ENCODE measurements at regions not wholly inside any gene's neighbourhood (a gene's known extent, or its start where the extent isn't known, plus 50 kb on each side); places are given as distances from the start of the nearest gene placed in this dataset.
"Not testable (repeated sequence)": the region's sequence is repeated elsewhere in the genome, so short reads cannot be mapped to it uniquely, and the experiment has no call there.

- DNase-seq (ENCODE audit: low read depth, low spot score) (no peak), FAIRE-seq (no peak)
- no peaks in the 10 kb centered on the region for H3K9me1 ChIP-seq (ENCODE audit: control insufficient read depth, extremely low read depth, insufficient read depth, low read length)
- H3K9ac ChIP-seq (ENCODE audit: control insufficient read depth, extremely low read depth, insufficient read depth, low read length) = no peak overlapping the region
- H3K4me3 ChIP-seq (ENCODE audit: control insufficient read depth in 2 of 3, extremely low read depth in 1 of 3, insufficient read depth in 2 of 3, low read depth in 1 of 3, low read length in 3 of 3) = no peak overlapping the region
- TF ChIP-seq CTCF (optimal IDR thresholded peaks at IDR 0.05 in 1 of 3, IDR thresholded peaks at IDR 0.05 in 1 of 3, conservative IDR thresholded peaks at IDR 0.05 in 1 of 3; ENCODE audit: extremely low read depth in 1 of 3, insufficient read depth in 2 of 3, low read length in 3 of 3) (no peak), EZH2 (IDR thresholded peaks at IDR 0.05; ENCODE audit: low read length) (no peak)
- no peak overlapping the region for H3K27ac ChIP-seq (ENCODE audit: control insufficient read depth, insufficient read depth, low read length)
- no peaks in the 10 kb centered on the region for H3K79me2 ChIP-seq (ENCODE audit: control insufficient read depth, insufficient read depth, low read length)
- H2AFZ ChIP-seq (ENCODE audit: control insufficient read depth, low read length) = no peak overlapping the region
- H4K20me1 ChIP-seq (ENCODE audit: control insufficient read depth, extremely low read depth, insufficient read depth, low read length) = no peaks in the 10 kb centered on the region
- no peaks in the 10 kb centered on the region for H3K27me3 ChIP-seq (ENCODE audit: control insufficient read depth, extremely low read depth, insufficient read depth, low read length)
- dilution Hi-C loops (cut with MboI; ENCODE audit: extremely low pct_ligation_motif_present, low sequenced_read_pairs) = no loop called here
- H3K4me1 ChIP-seq (ENCODE audit: control insufficient read depth, extremely low read depth, insufficient read depth, low read length) = peaks cover 2% of the 10 kb centered on the region
- H3K9me3 ChIP-seq (ENCODE audit: control insufficient read depth, low read depth, low read length) = peaks cover 2% of the 10 kb centered on the region
- H3K4me2 ChIP-seq (ENCODE audit: control insufficient read depth, extremely low read depth, insufficient read depth, low read depth, low read length) = no peak overlapping the region
- no peaks in the 10 kb centered on the region for H3K36me3 ChIP-seq (ENCODE audit: control insufficient read depth in 2 of 2, extremely low read depth in 1 of 2, insufficient read depth in 2 of 2, low read length in 2 of 2)
These were observed 77.7 kb downstream of the TOMM20 start for GRCh38 chr1:235050911-235051360.

GRCh38 chr1:235049716-235050378 lies 78.8 kb downstream of the TOMM20 start:
- H3K9ac ChIP-seq (ENCODE audit: control insufficient read depth, extremely low read depth, insufficient read depth, low read length); H3K27me3 ChIP-seq (ENCODE audit: control insufficient read depth, extremely low read depth, insufficient read depth, low read length); H4K20me1 ChIP-seq (ENCODE audit: control insufficient read depth, extremely low read depth, insufficient read depth, low read length); H3K36me3 ChIP-seq (ENCODE audit: control insufficient read depth in 2 of 2, extremely low read depth in 1 of 2, insufficient read depth in 2 of 2, low read length in 2 of 2); H2AFZ ChIP-seq (ENCODE audit: control insufficient read depth, low read length); H3K4me2 ChIP-seq (ENCODE audit: control insufficient read depth, extremely low read depth, insufficient read depth, low read depth, low read length); H3K79me2 ChIP-seq (ENCODE audit: control insufficient read depth, insufficient read depth, low read length); dilution Hi-C loops (cut with MboI; ENCODE audit: extremely low pct_ligation_motif_present, low sequenced_read_pairs); H3K4me1 ChIP-seq (ENCODE audit: control insufficient read depth, extremely low read depth, insufficient read depth, low read length); H3K9me1 ChIP-seq (ENCODE audit: control insufficient read depth, extremely low read depth, insufficient read depth, low read length); H3K27ac ChIP-seq (ENCODE audit: control insufficient read depth, insufficient read depth, low read length); FAIRE-seq; H3K4me3 ChIP-seq (ENCODE audit: control insufficient read depth in 2 of 3, extremely low read depth in 1 of 3, insufficient read depth in 2 of 3, low read depth in 1 of 3, low read length in 3 of 3); H3K9me3 ChIP-seq (ENCODE audit: control insufficient read depth, low read depth, low read length); DNase-seq (ENCODE audit: low read depth, low spot score): not testable (repeated sequence)

GRCh38 chr1:235049217-235049616 lies 79.4 kb downstream of the TOMM20 start:
- dilution Hi-C loops (cut with MboI; ENCODE audit: extremely low pct_ligation_motif_present, low sequenced_read_pairs) = no loop called here
- Histone ChIP-seq H3K9me3 (ENCODE audit: control insufficient read depth, low read depth, low read length) (no peaks in the 10 kb centered on the region), H3K27me3 (ENCODE audit: control insufficient read depth, extremely low read depth, insufficient read depth, low read length) (no peaks in the 10 kb centered on the region), H3K9ac (ENCODE audit: control insufficient read depth, extremely low read depth, insufficient read depth, low read length) (no peak overlapping the region), H3K79me2 (ENCODE audit: control insufficient read depth, insufficient read depth, low read length) (no peaks in the 10 kb centered on the region), H3K4me3 (ENCODE audit: control insufficient read depth in 2 of 3, extremely low read depth in 1 of 3, insufficient read depth in 2 of 3, low read depth in 1 of 3, low read length in 3 of 3) (no peak overlapping the region), H4K20me1 (ENCODE audit: control insufficient read depth, extremely low read depth, insufficient read depth, low read length) (no peaks in the 10 kb centered on the region), H3K27ac (ENCODE audit: control insufficient read depth, insufficient read depth, low read length) (no peak overlapping the region), H3K36me3 (ENCODE audit: control insufficient read depth in 2 of 2, extremely low read depth in 1 of 2, insufficient read depth in 2 of 2, low read length in 2 of 2) (no peaks in the 10 kb centered on the region), H3K4me2 (ENCODE audit: control insufficient read depth, extremely low read depth, insufficient read depth, low read depth, low read length) (no peak overlapping the region), H3K4me1 (ENCODE audit: control insufficient read depth, extremely low read depth, insufficient read depth, low read length) (peaks cover 2% of the 10 kb centered on the region), H3K9me1 (ENCODE audit: control insufficient read depth, extremely low read depth, insufficient read depth, low read length) (no peaks in the 10 kb centered on the region), H2AFZ (ENCODE audit: control insufficient read depth, low read length) (no peak overlapping the region)
- FAIRE-seq (no peak), DNase-seq (ENCODE audit: low read depth, low spot score) (no peak)
- TF ChIP-seq CTCF (optimal IDR thresholded peaks at IDR 0.05 in 1 of 3, IDR thresholded peaks at IDR 0.05 in 1 of 3, conservative IDR thresholded peaks at IDR 0.05 in 1 of 3; ENCODE audit: extremely low read depth in 1 of 3, insufficient read depth in 2 of 3, low read length in 3 of 3) = no peak
- TF ChIP-seq EZH2 (IDR thresholded peaks at IDR 0.05; ENCODE audit: low read length) = no peak
